Fibroblast of skin of scalp (primary cell): ENCODE measurements at regions not wholly inside any gene's neighbourhood (a gene's known extent, or its start where the extent isn't known, plus 50 kb on each side); places are given as distances from the start of the nearest gene placed in this dataset.

Experiments
- DNase-seq: peaks from one replicate; pipeline ENCODE4 v3.0.0-alpha.2; 2013

DNA sequence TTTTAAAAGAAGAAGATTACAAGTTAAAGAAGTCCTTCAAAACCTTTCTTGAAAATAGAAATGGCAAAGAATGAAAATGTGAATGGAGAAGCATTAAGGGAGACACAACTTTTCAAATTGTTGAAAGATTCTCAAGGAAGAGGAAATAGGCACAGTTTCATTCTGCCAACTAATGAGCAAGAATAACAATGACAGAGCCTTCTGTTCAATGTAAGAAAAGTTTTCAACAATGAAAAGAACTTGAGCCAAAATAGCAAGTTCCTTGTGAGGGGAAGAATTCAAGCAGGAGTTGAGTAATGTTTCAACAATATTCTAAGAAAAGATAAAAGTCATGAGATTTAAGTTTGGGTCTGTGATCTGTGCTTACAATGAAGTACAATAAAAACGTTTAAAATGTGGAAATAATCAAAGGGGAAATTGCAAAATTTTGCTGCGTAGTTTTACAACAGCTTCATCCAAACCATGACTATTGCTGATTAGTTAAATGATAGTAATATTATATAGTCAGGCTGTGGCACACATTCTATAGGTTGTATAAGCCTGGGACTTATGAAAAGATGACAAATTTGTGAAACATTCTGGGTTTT, 122.6 kb downstream of the METTL4 start:
- DNase-seq, result no peak

DNA sequence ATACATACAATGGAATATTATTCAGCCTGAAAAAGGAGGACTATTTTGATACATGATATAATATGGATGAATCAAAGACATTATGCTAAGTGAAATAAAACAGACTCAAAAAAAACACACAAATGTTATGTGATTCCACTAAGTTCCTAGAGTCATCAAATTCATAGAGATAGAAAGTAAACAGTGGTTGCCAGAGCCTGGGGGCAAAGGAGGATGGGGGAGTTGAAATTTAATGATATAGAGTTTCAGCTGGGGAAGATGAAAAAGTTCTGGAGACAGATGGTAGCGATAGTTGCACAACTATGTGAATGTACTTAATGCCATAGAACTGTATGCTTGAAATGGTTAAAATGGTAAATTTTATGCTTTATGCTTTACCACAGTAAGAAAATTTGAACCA, 119.7 kb downstream of the METTL4 start:
- no peak for DNase-seq

DNA sequence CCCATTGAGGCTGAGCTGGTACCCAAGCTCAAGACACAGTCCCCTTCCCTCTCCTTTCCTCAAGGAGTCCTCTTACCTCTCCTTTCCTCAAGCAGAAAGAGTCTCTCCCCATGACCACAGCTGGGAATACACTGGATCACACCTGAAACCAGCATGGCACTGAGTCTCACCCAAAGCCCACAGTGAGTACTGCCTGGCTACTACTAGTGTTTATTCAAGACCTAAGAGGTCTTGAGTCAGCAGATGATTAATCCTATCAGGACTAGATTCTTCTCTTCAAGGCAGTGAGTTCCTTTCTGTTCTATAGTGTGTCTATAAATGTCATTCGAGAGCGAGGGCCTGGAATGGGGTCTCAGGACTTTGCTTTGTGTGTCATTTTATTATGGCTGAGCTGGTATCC, 111.4 kb downstream of the METTL4 start:
- DNase-seq, result no peak

DNA sequence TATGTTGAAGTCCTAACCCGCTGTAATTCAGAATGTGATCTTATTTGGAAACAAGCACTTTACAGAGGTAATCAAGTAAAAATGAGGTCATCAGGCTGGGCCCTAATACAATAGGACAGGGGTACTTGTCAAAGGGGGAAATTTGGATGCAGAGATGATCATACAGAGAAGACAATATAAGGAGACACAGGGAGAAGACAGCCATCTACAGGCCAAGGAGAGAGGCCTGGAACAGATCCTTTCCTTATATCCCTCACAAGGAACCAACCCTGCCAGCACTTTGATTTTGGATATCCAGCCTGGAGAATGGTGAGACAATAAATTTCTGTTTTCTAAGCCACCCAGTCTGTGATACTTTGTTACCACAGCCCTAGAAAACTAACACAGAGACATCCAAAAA, 104.3 kb downstream of the METTL4 start:
- no peak for DNase-seq

DNA sequence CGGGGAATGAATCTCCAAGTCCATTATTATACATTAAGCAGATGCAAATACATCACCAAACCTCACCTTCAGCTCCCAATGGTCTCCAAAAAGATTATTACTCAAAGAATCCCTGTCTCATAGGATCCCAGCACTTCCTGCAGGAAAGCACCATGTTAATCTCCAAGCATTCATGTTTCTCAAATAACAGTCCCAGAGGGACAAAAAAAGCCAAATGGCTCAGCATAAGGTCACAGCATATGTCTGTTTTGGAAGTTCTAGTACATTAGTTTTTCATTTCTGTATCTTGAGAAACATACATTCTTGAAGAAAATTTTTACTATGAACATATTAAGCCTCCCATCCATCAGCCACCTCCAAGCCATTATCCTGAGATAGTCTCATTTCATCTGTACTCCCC, 103.3 kb downstream of the METTL4 start:
- no peak for DNase-seq

DNA sequence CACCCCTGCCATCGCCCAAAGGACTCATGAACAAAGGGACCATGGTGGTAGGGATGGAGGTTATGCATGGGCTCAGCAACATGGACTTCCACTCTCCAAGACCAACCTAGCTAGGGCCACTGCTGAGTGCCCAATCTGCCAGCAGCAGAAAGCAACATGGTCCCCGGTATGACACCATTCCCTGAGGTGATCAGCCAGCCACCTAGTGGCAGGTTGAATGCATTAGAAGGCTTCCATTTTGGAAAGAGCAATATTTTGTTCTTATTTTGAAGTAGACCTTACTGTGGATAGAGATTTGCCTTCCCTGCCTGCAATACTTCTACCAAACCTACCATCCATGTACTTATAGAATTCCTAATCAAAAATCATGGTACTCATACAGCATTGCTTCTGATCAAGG, 99.8 kb downstream of the METTL4 start:
- no peak for DNase-seq

DNA sequence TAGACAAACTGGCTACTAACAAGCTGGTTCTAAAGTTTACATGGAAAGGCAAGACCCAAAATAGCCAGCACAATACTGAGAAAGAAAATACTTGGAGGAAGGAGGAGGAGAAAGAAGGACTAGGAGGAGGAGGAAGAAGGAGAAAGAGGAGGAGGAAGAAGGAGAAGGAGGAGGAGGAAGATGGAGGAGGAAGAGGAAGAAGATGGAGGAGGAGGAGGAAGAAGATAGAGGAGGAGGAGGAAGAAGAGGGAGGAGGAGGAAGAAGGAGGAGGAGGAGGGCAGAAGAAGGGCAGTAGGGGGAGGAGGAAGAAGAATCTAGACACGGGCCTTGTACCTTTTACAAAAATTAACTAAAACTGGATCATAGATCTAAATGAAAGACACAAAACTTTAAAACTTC, 92.6 kb downstream of the METTL4 start:
- no peak for DNase-seq

DNA sequence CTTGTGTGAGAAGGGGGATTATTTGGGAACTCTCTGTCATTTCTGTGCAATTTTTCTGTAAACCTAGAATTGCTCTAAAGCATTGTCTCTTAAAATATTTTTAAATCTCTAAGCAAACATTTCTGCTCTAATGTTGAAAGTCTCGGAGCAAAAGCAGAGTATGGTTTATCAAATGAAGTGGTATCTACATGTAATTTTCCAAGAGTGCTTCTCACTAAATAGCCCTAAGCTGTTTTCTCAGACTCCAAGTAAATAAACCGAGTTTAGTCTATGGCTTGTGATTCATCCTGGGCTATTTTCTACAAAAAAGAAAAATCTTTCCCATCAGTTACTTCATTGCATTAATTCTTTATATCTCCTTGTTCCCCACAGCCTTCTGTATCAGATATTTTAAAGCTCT, 90.8 kb downstream of the METTL4 start:
- no peak for DNase-seq

DNA sequence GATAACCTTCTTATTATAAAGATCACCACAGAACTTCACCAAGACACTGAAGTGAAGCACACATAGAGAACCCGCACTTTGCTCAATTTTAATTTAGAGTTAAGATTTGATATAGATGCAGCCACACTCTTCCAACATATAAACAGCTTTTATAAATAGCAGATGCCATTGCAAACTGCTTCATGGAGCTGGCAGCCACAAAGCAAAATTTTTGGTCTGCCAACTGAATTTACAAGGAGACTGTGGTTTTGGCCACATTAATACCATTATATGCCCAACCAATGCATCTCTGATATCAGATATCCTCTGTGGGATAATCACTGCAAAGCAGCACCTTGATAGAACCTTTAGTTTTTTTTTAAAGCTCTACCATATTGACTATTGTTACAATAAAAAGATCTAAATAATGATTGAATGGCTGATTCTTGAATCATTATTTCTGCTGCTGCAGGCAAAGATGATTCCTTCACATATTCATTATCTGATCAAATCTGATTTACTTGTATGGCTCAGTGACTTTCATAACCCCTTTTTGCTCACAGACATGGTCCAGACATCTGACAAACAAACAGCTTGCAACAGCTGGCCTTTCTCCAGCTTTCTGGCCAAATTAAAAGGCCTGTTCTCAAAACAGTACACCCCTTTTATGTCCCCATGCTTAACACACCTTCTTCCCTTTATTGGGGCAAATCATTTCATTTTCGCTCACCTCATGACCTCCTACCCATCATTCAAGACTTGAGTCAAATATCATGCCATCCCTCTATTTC, 88.4 kb downstream of the METTL4 start:
- no peak for DNase-seq

DNA sequence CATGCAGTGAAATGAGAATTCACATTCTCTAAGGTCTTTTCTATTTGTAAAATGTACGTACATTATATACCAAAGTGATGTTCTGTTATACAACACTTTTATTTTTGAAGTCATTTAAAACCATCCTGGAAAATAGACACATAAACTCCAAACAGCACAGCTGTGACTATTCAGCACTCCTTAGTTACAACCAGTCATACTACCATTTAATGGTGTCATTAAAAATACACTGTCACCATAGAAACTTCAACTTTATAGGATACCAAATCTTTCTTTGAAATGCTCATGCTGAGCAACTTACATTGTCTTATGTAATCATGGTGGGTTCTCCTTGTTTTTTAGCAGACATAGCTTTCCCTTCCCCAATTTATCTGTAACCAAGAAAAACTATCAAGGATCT, 85.3 kb downstream of the METTL4 start:
- no peak for DNase-seq

DNA sequence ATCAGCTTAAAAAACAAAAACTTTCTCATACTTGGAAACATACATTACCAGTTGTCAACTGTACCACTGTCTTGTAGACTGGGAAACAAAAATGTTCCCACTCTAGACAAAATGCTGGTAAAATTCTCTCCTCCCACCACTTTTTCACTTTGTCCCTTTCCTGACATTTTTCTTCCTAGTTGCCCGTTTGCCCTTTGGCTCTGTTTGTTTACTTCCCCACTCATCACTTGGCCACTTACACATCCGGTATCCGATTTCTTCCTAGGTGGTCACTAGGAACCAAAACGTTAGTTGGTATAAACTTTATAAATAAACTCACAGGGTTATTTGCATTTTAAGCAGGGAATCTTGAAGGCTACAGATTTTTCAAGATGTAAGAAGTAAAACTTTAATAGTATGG, 84.9 kb downstream of the METTL4 start:
- DNase-seq, result no peak
